Activated T-helper 1 cell treated with anti-CD3 and anti-CD28 coated beads, Interleukin-2, amount 50 U/mL, for 16 hours (primary cell): ENCODE measurements at regions not wholly inside any gene's neighbourhood (a gene's known extent, or its start where the extent isn't known, plus 50 kb on each side); places are given as distances from the start of the nearest gene placed in this dataset.

ENCODE experiments used
- DNase-seq, 2 donors: peaks; one replicate each; pipeline ENCODE4 v3.0.0-alpha.2; 2020; ENCODE audit warnings: low read depth in 1 of 2, low spot score in 1 of 2

DNA sequence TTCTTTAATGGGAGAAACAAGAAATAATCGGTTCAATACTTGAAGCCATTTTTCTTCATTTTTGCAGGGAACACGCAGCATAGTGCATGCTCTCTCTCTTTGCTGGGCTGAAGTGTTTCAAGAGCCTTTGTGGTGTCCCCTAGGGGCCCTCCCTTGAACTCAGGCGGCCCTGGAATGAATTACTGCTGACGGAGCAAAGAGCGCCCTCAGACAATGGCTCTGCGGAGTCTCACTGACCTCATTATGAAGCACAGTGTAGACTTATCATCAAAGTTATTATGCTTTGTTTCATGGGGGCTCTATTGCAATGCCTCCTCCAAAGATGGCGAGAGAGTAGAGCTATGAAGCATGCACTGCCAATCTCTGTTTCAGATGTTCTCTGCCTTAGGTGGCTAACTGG lies 64.8 kb upstream of the ADCY2 start:
- DNase-seq = no peak
